ENCODE measurements at regions not wholly inside any gene's neighbourhood (a gene's known extent, or its start where the extent isn't known, plus 50 kb on each side); places are given as distances from the start of the nearest gene placed in this dataset.

DNA sequence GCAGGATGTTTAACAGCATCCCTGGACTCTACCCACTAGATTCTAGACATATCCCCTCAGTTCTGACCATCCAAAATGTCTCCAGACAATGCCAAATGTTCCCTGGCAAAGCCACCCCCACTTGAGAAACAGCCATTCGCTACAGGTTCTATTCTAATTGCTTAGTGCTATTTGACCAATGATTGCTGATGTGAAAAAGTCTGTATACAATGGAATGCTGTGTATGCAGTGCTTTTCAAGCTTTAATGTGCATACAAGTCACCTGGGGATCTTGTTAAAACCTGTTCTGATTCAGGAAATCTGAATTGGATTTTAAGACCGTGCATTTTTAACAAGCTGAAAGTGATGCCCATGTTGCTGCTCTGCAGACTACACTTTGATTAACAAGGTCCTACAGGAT lies 331.8 kb upstream of the KLF12 start:
- H3K27ac ChIP-seq: no peak overlapping the region
- no peak overlapping the region for H3K4me3 ChIP-seq

DNA sequence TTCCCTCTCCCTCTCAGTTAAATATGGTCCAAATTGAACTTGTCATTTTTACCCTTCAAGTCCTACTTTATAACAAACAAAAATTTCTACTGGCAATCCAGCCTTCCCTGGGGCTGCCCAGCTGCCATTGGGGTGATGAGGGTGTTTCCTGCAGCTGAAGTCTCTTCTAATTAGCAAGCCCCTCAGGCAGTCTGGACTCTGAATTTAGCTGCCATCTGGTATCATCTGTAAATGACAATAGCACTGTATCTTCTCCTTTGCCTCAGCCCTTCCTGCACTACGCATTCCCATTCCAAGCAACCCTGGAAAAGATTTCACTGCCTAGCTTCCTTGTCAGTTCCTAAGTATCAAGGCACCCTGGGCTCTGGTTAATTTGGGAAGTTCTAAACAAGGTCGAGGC lies 331.1 kb upstream of the KLF12 start:
- Histone ChIP-seq H3K27ac (no peak overlapping the region), H3K4me3 (no peak overlapping the region)

DNA sequence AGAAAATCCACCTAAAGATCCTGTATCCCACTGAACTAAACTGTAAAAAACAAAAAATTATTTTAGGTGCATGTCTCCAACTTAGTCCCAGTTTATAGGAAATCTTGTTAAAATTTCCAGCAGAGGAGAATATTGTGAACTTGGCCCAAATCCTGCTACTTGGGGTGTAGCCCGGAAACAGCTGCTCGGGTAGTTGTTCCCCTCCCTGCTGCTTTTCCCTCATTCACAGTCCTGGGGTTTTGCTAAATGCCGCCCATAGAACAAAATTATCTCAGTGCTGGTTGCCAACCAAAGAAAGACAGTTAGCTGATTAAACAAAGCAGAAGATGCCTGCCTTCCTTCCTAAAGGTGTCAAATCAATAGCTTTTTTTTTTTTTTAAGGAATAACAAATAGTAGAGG lies 330.5 kb upstream of the KLF12 start:
- Histone ChIP-seq H3K4me3 (no peak overlapping the region), H3K27ac (no peak overlapping the region)

DNA sequence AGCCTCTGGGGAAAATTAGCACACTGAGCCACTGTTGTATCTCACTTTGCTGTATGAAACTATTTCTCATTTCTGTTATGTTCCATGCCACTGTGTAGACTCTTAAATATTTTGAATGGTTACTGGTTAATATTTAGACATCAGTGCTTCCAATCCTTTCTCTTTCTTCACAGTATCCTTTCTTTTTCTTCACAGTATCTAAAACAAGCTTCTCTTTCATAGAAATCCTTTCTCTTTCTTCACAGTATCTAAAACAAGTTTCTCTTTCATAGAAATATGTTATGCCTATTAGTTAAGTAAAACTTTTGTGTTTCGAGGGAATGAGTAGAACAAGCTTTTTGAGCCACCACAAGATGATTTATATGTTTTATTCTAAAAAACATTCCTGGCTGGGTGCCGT lies 326.8 kb upstream of the KLF12 start:
- Histone ChIP-seq H3K27ac (no peak overlapping the region), H3K4me3 (no peak overlapping the region)

DNA sequence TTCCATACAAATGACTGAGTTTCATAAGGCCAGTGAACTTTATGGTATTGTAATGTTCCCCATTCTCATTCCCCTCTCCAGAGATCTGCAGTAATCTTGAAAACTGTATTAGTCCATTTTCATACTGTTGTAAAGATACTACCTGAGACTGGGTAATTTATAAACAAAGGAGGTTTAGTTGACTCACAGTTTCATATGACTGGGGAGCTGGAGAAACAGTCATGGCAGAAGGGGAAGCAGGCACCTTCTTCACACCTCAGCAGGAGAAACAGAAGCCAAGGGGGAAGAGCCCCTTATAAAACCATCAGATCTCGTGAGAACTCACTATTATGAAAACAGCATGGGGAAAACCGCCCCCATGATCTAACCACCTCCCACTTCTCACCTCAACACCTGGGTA lies 318.7 kb upstream of the KLF12 start:
- H3K4me3 ChIP-seq: no peak overlapping the region
- H3K27ac ChIP-seq: peak overlapping the region in 1 of 21 experiments; percentile 1

DNA sequence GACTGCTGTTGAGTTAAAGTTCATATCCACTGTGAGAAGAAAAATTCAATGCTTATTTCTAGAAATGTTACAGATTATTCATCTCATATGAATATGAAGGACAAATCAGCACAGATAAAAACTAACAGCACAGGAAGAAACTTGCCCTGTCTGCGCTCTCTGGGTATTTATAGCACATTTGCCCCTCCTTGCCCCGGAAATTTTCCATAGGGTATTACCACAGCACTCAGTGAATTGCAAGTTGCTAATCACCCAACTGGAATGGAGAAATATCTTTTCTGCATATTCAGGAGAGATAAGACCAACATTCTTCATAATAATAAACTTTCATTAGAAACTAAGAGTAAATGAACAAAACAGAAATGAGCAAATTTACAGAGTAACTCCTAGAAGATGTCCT lies 318.0 kb upstream of the KLF12 start:
- peak overlapping the region in 4 of 21 experiments; percentile 1 to 75 (median 49) for H3K27ac ChIP-seq
- H3K4me3 ChIP-seq: no peak overlapping the region

DNA sequence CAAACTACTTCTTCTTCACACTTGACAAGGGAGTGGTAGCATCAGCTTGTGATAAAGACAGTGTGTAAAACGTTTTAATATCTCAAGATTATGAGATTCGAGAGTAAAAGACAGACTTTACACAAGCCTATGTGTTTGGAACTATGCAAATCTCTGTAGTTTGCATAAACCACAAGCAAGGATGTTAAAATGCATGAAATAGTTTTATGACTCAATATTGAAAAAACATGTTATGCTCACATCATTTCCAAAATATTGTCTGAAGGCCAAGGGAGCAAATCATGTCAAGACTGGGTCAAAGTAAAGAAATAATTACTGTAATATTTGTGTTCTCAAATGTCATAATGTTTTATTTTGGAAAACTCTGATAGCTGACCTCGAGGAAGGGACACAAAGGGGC lies 316.8 kb upstream of the KLF12 start:
- Histone ChIP-seq H3K4me3 (no peak overlapping the region), H3K27ac (peak overlapping the region in 13 of 21 experiments; percentile 11 to 75 (median 49))

DNA sequence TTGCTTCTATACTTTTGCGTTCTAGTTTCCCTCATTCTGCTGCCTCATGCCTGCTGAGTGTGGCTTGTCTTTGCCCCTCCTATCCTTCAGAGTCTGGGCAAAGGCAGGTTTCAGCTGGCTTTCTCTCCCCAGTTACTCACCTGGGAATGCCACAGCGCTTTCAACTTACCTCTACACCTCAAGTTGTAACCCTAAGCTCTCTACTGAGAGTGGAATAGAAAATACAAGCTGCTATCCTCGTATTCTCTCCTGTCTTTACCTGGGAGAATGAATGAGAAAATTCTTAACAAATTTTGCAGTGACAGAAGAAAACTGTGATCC lies 316.3 kb upstream of the KLF12 start:
- Histone ChIP-seq H3K27ac (peak overlapping the region in 12 of 21 experiments; percentile 11 to 75 (median 48)), H3K4me3 (no peak overlapping the region)

DNA sequence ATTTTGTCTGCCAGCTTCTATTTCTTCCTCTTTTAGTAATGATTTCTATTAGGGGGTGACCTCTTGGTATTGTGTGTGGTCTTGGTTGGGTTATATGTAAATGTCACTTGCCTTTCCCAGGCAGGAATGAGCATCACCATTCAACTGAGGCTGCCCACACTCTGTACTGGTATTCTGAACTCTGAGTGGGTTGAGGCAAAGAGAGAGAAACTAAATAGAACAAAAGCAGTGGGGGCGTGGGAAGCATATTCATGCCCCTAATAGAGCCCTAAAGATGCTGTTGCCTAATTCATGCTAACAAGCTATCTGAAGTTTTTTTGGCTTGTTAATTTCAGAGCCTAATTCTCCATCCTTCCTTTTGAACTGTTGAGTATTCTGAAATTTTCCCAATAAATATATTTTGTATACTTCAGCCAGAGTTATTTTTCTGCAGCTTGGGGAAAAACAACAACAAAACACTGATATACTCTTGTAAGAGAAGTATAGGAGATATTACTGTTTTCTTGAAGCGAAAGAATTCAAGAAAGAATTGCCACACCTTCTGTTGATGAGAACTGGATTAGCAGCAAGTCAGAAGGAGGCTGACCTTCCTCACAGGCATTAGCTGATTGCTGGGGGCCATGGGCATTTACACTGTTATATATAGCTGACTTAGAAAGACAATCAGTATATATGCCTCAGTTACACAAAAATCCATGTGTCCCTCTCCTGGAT lies 315.8 kb upstream of the KLF12 start:
- H3K27ac ChIP-seq: peak overlapping the region in 11 of 21 experiments; percentile 11 to 75 (median 49)
- no peak overlapping the region for H3K4me3 ChIP-seq

DNA sequence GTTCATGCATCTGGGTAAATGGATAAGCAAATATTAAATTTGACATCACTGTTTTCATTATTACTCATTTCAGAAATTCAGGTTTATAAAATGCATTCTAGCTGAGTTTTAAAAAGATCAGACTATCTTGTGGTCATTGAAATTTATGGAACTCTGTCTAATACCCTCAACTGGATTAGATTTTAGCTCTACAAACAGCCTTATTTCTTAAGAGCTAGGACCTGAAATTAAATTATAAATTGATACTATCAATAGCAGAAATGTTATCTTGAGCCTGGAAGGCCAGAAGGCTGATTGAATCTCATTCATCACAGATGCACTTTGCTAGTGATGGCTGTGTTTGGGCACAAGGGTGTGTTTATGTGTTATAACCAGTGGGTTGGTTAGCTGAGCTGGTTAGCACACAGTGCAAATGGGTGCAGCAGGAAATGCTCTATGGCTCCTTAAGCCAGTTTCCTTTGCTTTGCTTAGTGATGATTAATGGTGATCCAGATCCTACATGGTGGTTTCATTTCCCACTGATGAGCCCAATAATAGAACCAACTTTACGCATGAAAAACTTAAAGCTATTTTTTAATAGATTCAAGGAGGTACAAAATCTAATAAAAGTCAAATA lies 310.8 kb upstream of the KLF12 start:
- no peak overlapping the region for H3K4me3 ChIP-seq
- H3K27ac ChIP-seq: no peak overlapping the region

DNA sequence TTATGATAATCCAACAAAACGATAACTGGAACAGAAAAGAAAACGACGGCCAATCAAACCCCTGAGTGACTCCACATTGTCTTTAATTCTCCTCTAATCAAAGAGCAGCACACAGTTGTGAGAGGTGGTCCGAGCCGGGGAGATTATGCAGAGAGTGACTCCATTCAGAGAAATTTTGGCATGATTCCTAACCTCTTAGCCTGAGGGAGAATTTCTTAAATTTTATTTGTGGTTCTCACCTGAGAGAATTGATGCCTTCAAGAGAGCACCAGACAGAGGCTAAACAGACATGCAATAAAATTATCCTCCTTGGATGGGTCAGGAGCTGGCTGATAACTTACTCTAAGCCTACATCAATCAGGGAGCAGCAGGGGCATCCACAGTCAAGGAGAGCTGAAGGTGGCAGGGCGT lies 310.0 kb upstream of the KLF12 start:
- H3K27ac ChIP-seq: peak overlapping the region in 2 of 21 experiments; percentile 5 to 38
- H3K4me3 ChIP-seq: no peak overlapping the region

DNA sequence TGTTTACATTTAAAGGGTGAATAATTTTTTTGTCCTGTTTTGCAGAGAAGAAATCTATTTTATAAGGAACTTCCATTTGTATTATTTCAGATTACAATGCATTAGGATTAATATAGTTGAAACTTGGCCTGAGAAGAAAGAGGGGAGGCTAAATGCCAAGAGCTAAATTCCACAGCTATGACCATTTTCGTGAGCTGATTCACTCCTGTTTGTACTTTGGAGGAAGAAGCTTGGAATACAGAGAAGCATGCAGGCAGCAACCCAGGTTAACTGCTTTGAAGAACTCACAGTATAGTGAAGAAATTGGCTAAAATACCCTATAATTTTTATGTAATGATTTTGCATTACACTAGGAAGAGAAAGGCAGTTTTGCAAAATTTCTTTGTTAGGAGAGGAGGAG lies 309.4 kb upstream of the KLF12 start:
- Histone ChIP-seq H3K4me3 (no peak overlapping the region), H3K27ac (peak overlapping the region in 2 of 21 experiments; percentile 5 to 38)

DNA sequence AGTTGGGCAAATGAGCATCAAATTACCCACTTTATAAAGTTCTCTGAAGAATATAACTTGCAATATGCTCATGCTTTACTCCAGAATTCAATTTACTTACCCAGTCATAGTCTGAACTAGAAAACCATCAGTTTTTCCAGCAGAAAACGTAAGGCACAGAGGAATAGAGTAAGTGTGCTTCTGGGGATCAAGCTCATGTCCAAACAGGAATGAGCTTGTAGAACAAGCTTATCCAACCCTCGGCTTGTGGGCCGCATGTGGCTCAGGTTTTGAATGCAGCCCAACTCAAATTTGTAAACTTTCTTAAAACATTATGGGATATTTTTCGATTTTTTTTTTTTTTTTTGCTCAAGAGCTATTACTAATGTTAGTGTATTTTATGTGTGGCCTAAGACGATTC lies 308.5 kb upstream of the KLF12 start:
- H3K27ac ChIP-seq: no peak overlapping the region

DNA sequence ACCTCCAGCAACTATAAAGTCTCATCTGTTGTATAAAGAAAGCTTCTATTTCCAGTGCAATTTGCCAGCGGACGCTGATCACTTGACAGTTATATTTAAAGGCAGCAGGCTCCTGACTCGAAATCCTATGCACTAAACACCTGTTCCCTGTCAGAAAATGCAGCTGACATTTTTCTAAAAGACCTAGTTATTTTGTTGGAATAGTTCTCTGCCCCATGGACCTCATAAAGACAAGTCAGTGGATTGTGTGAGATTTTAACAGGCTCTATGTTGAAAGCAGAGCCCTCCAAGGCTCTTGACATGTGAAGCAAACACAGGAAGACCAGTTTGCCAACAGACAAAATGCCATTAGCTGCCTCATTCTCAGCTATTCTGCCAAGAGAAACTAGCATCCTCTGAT lies 304.7 kb upstream of the KLF12 start:
- H3K4me3 ChIP-seq: no peak overlapping the region
- H3K27ac ChIP-seq: no peak overlapping the region

More for the DNA sequence above, 308.5 kb upstream of the KLF12 start:
- H3K4me3 ChIP-seq: no peak overlapping the region

DNA sequence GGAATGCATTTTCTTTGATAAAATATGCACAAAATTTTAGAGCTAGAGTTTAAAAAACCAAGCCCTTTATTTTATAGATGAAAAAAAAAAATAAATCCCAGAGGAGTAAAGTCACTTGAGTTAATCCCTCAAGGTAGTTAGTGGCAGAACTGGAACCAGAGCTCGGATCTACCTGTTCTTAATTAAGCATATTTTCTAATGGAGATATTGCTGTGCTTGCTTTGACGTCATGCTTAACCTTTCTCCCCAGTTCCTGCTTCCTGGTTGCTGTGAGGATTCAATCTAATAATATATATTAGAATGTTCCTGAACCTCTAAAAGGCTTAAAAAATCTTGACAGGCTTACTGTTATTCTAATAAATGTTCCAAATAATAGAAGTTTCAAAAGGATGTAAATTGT lies 300.6 kb upstream of the KLF12 start:
- Histone ChIP-seq H3K4me3 (no peak overlapping the region), H3K27ac (no peak overlapping the region)

DNA sequence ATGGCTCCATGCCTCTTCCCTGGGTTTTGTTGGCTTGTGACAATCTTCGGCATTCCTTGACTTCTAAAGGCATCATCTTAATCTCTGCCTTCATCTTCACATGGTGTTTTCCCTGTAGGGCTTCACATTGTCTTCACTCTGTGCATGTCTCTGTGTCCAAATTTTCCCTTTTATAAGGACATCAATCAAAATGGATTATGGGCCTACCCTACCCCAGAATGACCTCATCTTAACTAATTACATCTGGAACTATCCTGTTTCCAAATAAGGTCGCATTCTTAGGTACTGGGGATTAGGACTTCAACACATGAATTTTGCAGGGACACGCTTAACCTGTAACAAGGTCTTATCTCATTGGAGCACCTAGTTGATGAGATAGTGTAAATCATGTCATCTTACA lies 290.3 kb upstream of the KLF12 start:
- H3K4me3 ChIP-seq: no peak overlapping the region
- H3K27ac ChIP-seq: no peak overlapping the region

DNA sequence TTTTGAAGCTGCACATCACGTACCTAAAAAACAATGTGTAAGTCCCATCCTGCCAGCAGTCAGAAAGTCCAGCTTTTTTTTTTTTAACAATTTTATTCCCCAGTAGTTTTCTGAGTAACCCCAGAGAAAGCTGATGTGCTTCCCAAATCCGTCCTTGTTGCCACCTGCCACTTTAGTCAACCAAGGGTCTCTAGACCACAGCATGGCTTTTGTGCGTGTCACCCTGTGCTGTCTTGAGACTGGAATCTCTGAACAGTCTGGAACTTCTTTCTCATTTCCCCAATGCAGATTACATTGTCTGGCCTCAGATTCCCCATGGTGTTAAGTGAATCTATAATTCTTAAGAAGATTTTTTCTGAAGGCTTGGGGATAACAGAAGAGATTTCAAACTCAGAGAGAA lies 289.2 kb upstream of the KLF12 start:
- Histone ChIP-seq H3K4me3 (no peak overlapping the region), H3K27ac (no peak overlapping the region)

DNA sequence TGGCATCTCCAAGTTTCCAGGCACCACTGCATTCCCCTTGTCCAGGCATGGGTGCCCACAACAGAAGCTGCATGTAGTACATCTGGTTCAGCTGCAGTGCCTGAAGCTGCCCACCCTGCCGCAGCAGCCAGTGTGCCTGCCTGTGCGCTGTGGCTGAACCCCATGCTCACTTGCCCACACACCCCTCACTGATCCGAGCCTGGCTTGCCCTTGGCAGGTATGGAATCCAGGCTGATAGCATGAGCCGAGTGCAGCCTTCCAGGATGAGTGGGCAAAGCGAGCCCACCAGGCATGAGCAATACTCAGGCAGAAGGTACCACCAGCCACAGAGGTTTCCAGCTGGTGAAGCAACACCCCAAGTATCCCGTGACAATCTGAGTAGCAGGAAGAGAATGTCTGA lies 280.3 kb upstream of the KLF12 start:
- H3K27ac ChIP-seq: no peak overlapping the region
- no peak overlapping the region for H3K4me3 ChIP-seq

DNA sequence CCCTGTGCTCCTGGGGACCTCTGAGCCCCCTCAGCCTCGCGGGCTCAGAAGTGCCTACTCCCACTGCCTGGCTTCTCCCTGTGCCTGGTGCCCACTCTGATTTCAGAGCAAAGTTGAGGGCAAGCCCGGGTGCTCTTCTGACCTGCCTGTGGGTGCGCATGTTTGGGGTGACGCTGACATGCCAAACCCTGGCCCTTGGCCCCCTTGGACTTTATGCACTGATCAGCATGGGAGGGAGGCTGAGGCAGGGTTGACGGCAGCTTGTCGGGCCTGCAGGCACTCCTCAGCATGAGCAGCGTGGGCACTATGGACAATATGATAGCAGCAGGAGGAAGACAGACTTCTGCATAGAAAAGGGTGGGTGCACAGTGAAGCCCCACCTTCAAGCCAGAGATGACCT lies 279.3 kb upstream of the KLF12 start:
- no peak overlapping the region for H3K27ac ChIP-seq
- no peak overlapping the region for H3K4me3 ChIP-seq

DNA sequence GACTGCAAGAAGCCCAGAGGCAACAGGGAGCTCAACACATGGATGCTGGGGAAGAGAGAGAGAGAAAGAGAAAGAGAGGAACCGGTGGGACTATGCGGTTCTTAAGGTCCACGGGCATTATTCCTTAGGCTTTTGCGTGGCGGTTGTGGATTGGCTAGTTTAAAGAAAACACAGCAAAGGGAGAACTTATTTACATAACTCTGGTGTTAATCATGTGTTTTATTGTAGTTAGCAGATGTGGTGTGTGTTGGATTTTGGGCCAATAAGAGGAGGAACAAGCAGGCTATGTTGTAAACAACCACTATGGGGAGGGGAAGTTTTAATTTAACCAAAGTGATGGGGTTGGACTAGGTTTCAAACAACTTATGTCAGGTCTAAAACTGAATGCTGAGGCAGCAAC lies 275.3 kb upstream of the KLF12 start:
- H3K4me3 ChIP-seq: no peak overlapping the region

DNA sequence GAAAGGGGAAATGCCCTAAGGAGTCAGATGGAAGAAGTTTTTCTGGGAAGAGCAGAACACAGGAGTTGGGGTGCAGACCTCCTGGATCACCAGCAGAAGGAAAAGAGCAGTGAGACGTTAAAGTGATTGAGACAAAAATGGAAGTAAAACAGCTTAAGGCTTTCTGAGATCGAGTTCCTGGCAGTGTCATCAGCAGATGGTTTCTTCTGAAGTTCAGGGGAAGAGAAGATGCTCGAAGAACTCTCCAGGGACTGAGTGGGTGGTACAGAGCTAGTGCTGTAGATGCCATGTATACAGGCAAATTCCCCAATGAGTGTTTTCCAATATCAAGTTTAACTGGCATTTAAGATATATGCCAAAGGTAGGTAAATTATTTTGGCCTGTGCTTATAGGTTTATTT lies 272.2 kb upstream of the KLF12 start:
- H3K4me3 ChIP-seq: no peak overlapping the region
- no peak overlapping the region for H3K27ac ChIP-seq

More for the DNA sequence above, 275.3 kb upstream of the KLF12 start:
- H3K27ac ChIP-seq: no peak overlapping the region

DNA sequence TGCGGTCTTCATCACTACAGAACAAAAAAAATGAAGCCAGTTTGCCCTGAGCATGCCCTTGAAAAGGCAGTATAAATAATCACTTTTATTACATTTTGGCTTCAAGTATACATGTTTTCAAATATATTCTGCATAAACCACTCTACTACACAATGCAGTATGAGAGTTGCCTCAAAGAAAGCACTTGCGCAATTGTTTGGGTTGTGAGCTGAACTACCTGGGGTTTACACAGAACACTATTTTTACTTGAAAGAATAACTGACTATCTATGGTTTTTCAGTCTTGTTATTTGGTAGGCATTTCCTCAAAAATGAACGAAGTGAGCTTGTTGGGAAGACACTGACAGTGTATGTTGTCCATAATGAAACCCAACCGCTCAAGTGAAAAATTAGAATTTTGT lies 264.4 kb upstream of the KLF12 start:
- Histone ChIP-seq H3K27ac (no peak overlapping the region), H3K4me3 (no peak overlapping the region)

All from skin epidermis (tissue), 12 donors.